HG02759 (cell line): ENCODE measurements at regions not wholly inside any gene's neighbourhood (a gene's known extent, or its start where the extent isn't known, plus 50 kb on each side); places are given as distances from the start of the nearest gene placed in this dataset.

Source experiments
- ATAC-seq: cut with Tn5 transposase; IDR thresholded peaks from one replicate; pipeline ENCODE4 v1.9.1; 2021; ENCODE audit warnings: mild to moderate bottlenecking, moderate library complexity; ENCODE audit not compliant: unreplicated experiment

GRCh38 chr4:136861091-136861490, 671.2 kb downstream of the PCDH18 start:
- ATAC-seq = no peak

GRCh38 chr4:136858903-136859302, 673.4 kb downstream of the PCDH18 start:
- ATAC-seq = no peak

GRCh38 chr4:136855886-136856285, 676.4 kb downstream of the PCDH18 start:
- no peak for ATAC-seq

GRCh38 chr4:136850446-136850845, 681.8 kb downstream of the PCDH18 start:
- no peak for ATAC-seq

- ATAC-seq = no peak
Observed at GRCh38 chr4:136847881-136848621, 684.2 kb downstream of the PCDH18 start.

- ATAC-seq = no peak
Observed at GRCh38 chr4:136841526-136841925, 690.8 kb downstream of the PCDH18 start.

GRCh38 chr4:136838607-136839006, 693.7 kb downstream of the PCDH18 start:
- no peak for ATAC-seq

- ATAC-seq = no peak
Observed at GRCh38 chr4:136831553-136831952, 700.7 kb downstream of the PCDH18 start.

GRCh38 chr4:136829280-136829679, 703.0 kb downstream of the PCDH18 start:
- no peak for ATAC-seq

GRCh38 chr4:136823020-136823419, 709.3 kb downstream of the PCDH18 start:
- ATAC-seq = no peak

- no peak for ATAC-seq
Observed at GRCh38 chr4:136818811-136819330, 713.4 kb downstream of the PCDH18 start.

- no peak for ATAC-seq
Observed at GRCh38 chr4:136812100-136812880, 720.0 kb downstream of the PCDH18 start.

- ATAC-seq = no peak
Observed at GRCh38 chr4:136811496-136812077, 720.7 kb downstream of the PCDH18 start.

GRCh38 chr4:136810626-136811025, 721.7 kb downstream of the PCDH18 start:
- no peak for ATAC-seq

- no peak for ATAC-seq
Observed at GRCh38 chr4:136806844-136807243, 725.5 kb downstream of the PCDH18 start.

GRCh38 chr4:136805617-136806016, 726.7 kb downstream of the PCDH18 start:
- ATAC-seq = no peak

- no peak for ATAC-seq
Observed at GRCh38 chr4:136803433-136803832, 728.9 kb downstream of the PCDH18 start.

GRCh38 chr4:136800248-136800647, 732.0 kb downstream of the PCDH18 start:
- ATAC-seq = no peak

GRCh38 chr4:136796953-136797352, 735.3 kb downstream of the PCDH18 start:
- ATAC-seq = no peak

- no peak for ATAC-seq
Observed at GRCh38 chr4:136793848-136794247, 738.4 kb downstream of the PCDH18 start.

GRCh38 chr4:136784326-136784725, 748.0 kb downstream of the PCDH18 start:
- no peak for ATAC-seq

- no peak for ATAC-seq
Observed at GRCh38 chr4:136769717-136770116, 762.6 kb downstream of the PCDH18 start.
